Endothelial cell of umbilical vein (primary cell): ENCODE measurements at regions not wholly inside any gene's neighbourhood (a gene's known extent, or its start where the extent isn't known, plus 50 kb on each side); places are given as distances from the start of the nearest gene placed in this dataset.

Experiments
- BruUV-seq: library from RNA; stranded (reverse); fragments of 400-500 nt; replicated peaks from 2 replicates; lab custom pipeline; 2021; lab: Mats Ljungman, UMichigan
- CTCF ChIA-PET: fragments of 300-600, 350-600 bp; sonication (Branson Sonifier 250); formaldehyde crosslinking; loops from one replicate; lab custom pipeline; 2021; ENCODE audit warnings: antibody characterized with exemption, inconsistent platforms; lab: Charles Lee
- POLR2A ChIA-PET: fragments of 300-600, 350-600 bp; sonication (Branson Sonifier 250); formaldehyde crosslinking; loops from one replicate; lab custom pipeline; 2021; ENCODE audit warnings: antibody characterized with exemption, inconsistent platforms; lab: Charles Lee
- DNase-seq: peaks from one replicate; pipeline ENCODE4 v3.0.0-alpha.2; 2011; ENCODE audit warnings: low read depth, low spot score
- FAIRE-seq: peaks from 2 replicates; lab custom pipeline; 2011; peaks lifted over from hg19 to GRCh38; lab: Jason Lieb, UNC
- H2AFZ ChIP-seq: 2 replicates; pipeline ENCODE4 v1.6.0; 2012; ENCODE audit warnings: low read depth, low read length, control low read depth, inconsistent platforms
- H3K27ac ChIP-seq: 2 replicates; pipeline ENCODE4 v1.5.1; 2011; ENCODE audit warnings: low read depth, mild to moderate bottlenecking, control low read depth, low read length, moderate library complexity; ENCODE audit not compliant: insufficient read depth
- H3K27me3 ChIP-seq, 2 experiments: 2 replicates each; pipeline versions ENCODE4 v1.6.0 to v1.6.1; 2011; ENCODE audit warnings: low read length in 2 of 2, mixed read lengths in 1 of 2; ENCODE audit not compliant: control insufficient read depth in 2 of 2, insufficient read depth in 2 of 2
- H3K36me3 ChIP-seq, 2 experiments: 2 replicates in 1 of 2; 3 replicates in 1 of 2; pipeline ENCODE4 v1.5.1; 2011; ENCODE audit warnings: low read length in 2 of 2, mild to moderate bottlenecking in 1 of 2, moderate library complexity in 1 of 2; ENCODE audit not compliant: control insufficient read depth in 2 of 2, insufficient read depth in 2 of 2; ENCODE audit errors: extremely low read depth in 1 of 2
- H3K4me1 ChIP-seq: 3 replicates; pipeline ENCODE4 v1.5.1; 2011; ENCODE audit warnings: mild to moderate bottlenecking, low read length; ENCODE audit not compliant: control insufficient read depth, insufficient read depth; ENCODE audit errors: extremely low read depth
- H3K4me2 ChIP-seq: 2 replicates; pipeline ENCODE4 v1.6.1; 2011; ENCODE audit warnings: low read length, control low read depth, mixed read lengths; ENCODE audit not compliant: insufficient read depth
- H3K4me3 ChIP-seq, 3 experiments: fragments of 200-600 bp in 1 of 3; sonication (generic), shearing (Covaris generic) in 1 of 3; replicated peaks in 1 of 3; 2 replicates each; pipeline ENCODE4 v1.5.1; 2011 to 2016; ENCODE audit warnings: control low read depth in 3 of 3, low read length in 3 of 3, mild to moderate bottlenecking in 2 of 3, inconsistent platforms in 1 of 3, low read depth in 1 of 3, moderate library complexity in 1 of 3; ENCODE audit not compliant: insufficient read depth in 1 of 3
- H3K79me2 ChIP-seq: 2 replicates; pipeline ENCODE4 v1.6.0; 2012; ENCODE audit warnings: low read length, inconsistent platforms; ENCODE audit not compliant: control insufficient read depth, insufficient read depth
- H3K9ac ChIP-seq: replicated peaks from 2 replicates; pipeline ENCODE3; 2011; ENCODE audit warnings: low read length, control low read depth; ENCODE audit not compliant: insufficient read depth; ENCODE audit errors: extremely low read depth
- H3K9me1 ChIP-seq: replicated peaks from 3 replicates; pipeline ENCODE4 v1.6.0; 2011; ENCODE audit warnings: mild to moderate bottlenecking, low read length; ENCODE audit not compliant: control insufficient read depth, insufficient read depth; ENCODE audit errors: extremely low read depth
- H3K9me3 ChIP-seq: replicated peaks from 2 replicates; pipeline ENCODE4 v1.5.1; 2012; ENCODE audit warnings: low read length, inconsistent platforms; ENCODE audit not compliant: control insufficient read depth, insufficient read depth
- H4K20me1 ChIP-seq: replicated peaks from 2 replicates; pipeline ENCODE3; 2011; ENCODE audit warnings: mild to moderate bottlenecking, low read length; ENCODE audit not compliant: control insufficient read depth, insufficient read depth; ENCODE audit errors: extremely low read depth
- EZH2 ChIP-seq: IDR thresholded peaks from 2 replicates; pipeline ENCODE4 v1.6.1; 2012; ENCODE audit warnings: borderline replicate concordance, low read depth, mild to moderate bottlenecking, moderate library complexity, low read length, inconsistent platforms; ENCODE audit not compliant: severe bottlenecking
- FOS ChIP-seq: IDR thresholded peaks from 2 replicates; pipeline ENCODE4 v1.6.1; 2011; ENCODE audit warnings: mild to moderate bottlenecking, low read length, moderate library complexity, borderline replicate concordance; ENCODE audit not compliant: insufficient read depth
- GATA2 ChIP-seq: IDR thresholded peaks from 2 replicates; pipeline ENCODE4 v1.7.0; 2011; ENCODE audit warnings: low read depth, mild to moderate bottlenecking, moderate library complexity, mixed read lengths, low read length; ENCODE audit not compliant: insufficient read length, insufficient read depth
- JUN ChIP-seq: IDR thresholded peaks from 2 replicates; pipeline ENCODE4 v1.6.1; 2011; ENCODE audit warnings: borderline replicate concordance, low read depth; ENCODE audit not compliant: insufficient read length, insufficient read depth
- MYC ChIP-seq: IDR thresholded peaks from one replicate; pipeline ENCODE4 v1.6.1; 2011; ENCODE audit warnings: mild to moderate bottlenecking, low read depth, low read length
- POLR2A ChIP-seq: IDR thresholded peaks from 2 replicates; pipeline ENCODE4 v1.6.1; 2012; ENCODE audit warnings: low read depth, mild to moderate bottlenecking, control low read depth, low read length
- POLR2AphosphoS5 ChIP-seq: IDR thresholded peaks from 2 replicates; pipeline ENCODE4 v1.6.1; 2012; ENCODE audit warnings: low read depth, mild to moderate bottlenecking, control low read depth, low read length, moderate library complexity; ENCODE audit not compliant: insufficient read depth
- dilution Hi-C: fragments of 300-500 bp; cut with MboI; formaldehyde crosslinking; loops from one replicate; pipeline ENCODE4 v1.15.0; 2019; ENCODE audit warnings: low sequenced_read_pairs; ENCODE audit not compliant: extremely low pct_ligation_motif_present
- intact Hi-C: fragments of 100-400 bp; cut with micrococcal nuclease; formaldehyde crosslinking; loops from one replicate; pipeline ENCODE4 v1.10.0; 2022
- TF ChIP-seq, protein P1 (sequence below): IDR thresholded peaks from 2 replicates; pipeline ENCODE4 v1.6.1; 2011; ENCODE audit not compliant: insufficient read depth, insufficient read length
- TF ChIP-seq, protein P2 (sequence below), 2 donors: IDR thresholded peaks; 1 replicate in 1 of 2; 2 replicates in 1 of 2; pipeline ENCODE4 v1.5.1; 2011; ENCODE audit warnings: low read length in 2 of 2, mild to moderate bottlenecking in 2 of 2, moderate library complexity in 2 of 2, control low read depth in 1 of 2, inconsistent platforms in 1 of 2, low read depth in 1 of 2; ENCODE audit not compliant: insufficient read depth in 1 of 2; ENCODE audit errors: extremely low read depth in 1 of 2

DNA sequence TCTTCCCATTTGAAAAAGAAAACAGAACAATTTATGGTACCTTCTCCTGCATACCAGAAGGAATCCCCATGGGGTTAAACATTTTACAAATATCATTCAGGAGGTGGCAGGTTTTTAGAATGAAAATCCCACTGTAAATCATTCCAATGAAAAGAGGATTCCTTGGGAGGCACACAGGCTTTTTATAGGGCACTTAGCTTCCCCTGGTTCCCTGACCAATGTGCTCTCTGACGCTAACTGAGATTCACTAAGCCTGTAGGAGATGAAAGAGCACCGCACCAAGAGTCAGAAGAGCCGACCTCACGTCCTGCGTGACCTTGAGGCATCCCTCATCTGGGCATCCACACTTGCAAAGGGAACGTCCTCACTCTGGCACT is 82.5 kb downstream of the CMPK2 start:
- no peaks in the 10 kb centered on the region for H3K27me3 ChIP-seq
- no peak overlapping the region for H3K27ac ChIP-seq
- CTCF ChIA-PET = no interaction called here
- intact Hi-C loops (no loop called here), dilution Hi-C loops (no loop called here)
- H3K4me1 ChIP-seq = peaks cover 10% of the 10 kb centered on the region
- no peaks in the 10 kb centered on the region for H3K9me3 ChIP-seq
- H3K36me3 ChIP-seq = no peaks in the 10 kb centered on the region
- no peak overlapping the region for H3K4me2 ChIP-seq
- POLR2A ChIA-PET = no interaction called here
- BruUV-seq = no TSS peak
- FAIRE-seq (no peak), DNase-seq (no peak)
- no peak overlapping the region for H3K4me3 ChIP-seq
- no peak overlapping the region for H3K9ac ChIP-seq
- no peaks in the 10 kb centered on the region for H3K9me1 ChIP-seq
- H4K20me1 ChIP-seq = no peaks in the 10 kb centered on the region
- no peak for TF ChIP-seq FOS
- TF ChIP-seq, protein P1, sequence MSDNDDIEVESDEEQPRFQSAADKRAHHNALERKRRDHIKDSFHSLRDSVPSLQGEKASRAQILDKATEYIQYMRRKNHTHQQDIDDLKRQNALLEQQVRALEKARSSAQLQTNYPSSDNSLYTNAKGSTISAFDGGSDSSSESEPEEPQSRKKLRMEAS = no peak
- no peak for TF ChIP-seq POLR2A
- no peak for TF ChIP-seq JUN
- TF ChIP-seq EZH2 = no peak
- no peak for TF ChIP-seq POLR2AphosphoS5
- no peak for TF ChIP-seq MYC
- TF ChIP-seq, protein P2, sequence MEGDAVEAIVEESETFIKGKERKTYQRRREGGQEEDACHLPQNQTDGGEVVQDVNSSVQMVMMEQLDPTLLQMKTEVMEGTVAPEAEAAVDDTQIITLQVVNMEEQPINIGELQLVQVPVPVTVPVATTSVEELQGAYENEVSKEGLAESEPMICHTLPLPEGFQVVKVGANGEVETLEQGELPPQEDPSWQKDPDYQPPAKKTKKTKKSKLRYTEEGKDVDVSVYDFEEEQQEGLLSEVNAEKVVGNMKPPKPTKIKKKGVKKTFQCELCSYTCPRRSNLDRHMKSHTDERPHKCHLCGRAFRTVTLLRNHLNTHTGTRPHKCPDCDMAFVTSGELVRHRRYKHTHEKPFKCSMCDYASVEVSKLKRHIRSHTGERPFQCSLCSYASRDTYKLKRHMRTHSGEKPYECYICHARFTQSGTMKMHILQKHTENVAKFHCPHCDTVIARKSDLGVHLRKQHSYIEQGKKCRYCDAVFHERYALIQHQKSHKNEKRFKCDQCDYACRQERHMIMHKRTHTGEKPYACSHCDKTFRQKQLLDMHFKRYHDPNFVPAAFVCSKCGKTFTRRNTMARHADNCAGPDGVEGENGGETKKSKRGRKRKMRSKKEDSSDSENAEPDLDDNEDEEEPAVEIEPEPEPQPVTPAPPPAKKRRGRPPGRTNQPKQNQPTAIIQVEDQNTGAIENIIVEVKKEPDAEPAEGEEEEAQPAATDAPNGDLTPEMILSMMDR (IDR thresholded peaks at IDR 0.05; ENCODE audit: extremely low read depth in 1 of 2, insufficient read depth in 1 of 2, low read depth in 1 of 2, low read length in 2 of 2) = no peak
- no peak for TF ChIP-seq GATA2
- H3K79me2 ChIP-seq = no peaks in the 10 kb centered on the region
- H2AFZ ChIP-seq = no peak overlapping the region
